H1 (cell line): ENCODE measurements at regions not wholly inside any gene's neighbourhood (a gene's known extent, or its start where the extent isn't known, plus 50 kb on each side); places are given as distances from the start of the nearest gene placed in this dataset.

Source experiments
- CTCF ChIA-PET: fragments of 300-600 bp; sonication (Branson Sonifier 250); formaldehyde crosslinking; loops from one replicate; lab custom pipeline; 2021; ENCODE audit not compliant: partially characterized antibody; lab: Charles Lee
- POLR2A ChIA-PET: fragments of 300-600 bp; sonication (Branson Sonifier 250); formaldehyde crosslinking; loops from one replicate; lab custom pipeline; 2021; ENCODE audit warnings: inconsistent platforms; ENCODE audit not compliant: partially characterized antibody; lab: Charles Lee
- DNase-seq, 2 experiments: peaks; one replicate each; pipeline versions ENCODE4 v3.0.0 to v3.0.0-alpha.2; 2010 to 2022; ENCODE audit warnings: low spot score in 2 of 2, low read depth in 1 of 2, mixed read lengths in 1 of 2
- FAIRE-seq: peaks from 2 replicates; lab custom pipeline; 2011; peaks lifted over from hg19 to GRCh38; lab: Jason Lieb, UNC
- H2AFZ ChIP-seq: 2 replicates; pipeline ENCODE4 v1.8.1; 2012; ENCODE audit warnings: low read length, inconsistent platforms
- H2AK5ac ChIP-seq: 2 replicates; pipeline ENCODE4 v1.6.1; 2013; ENCODE audit warnings: low read depth, low read length
- H2BK120ac ChIP-seq: replicated peaks from 2 replicates; pipeline ENCODE3; 2013; ENCODE audit warnings: low read depth, low read length, inconsistent platforms
- H2BK12ac ChIP-seq: 2 replicates; pipeline ENCODE4 v1.6.1; 2013; ENCODE audit warnings: low read depth, low read length
- H2BK15ac ChIP-seq: 2 replicates; pipeline ENCODE4 v1.6.1; 2013; ENCODE audit warnings: low read length
- H2BK20ac ChIP-seq: 2 replicates; pipeline ENCODE4 v1.6.1; 2013; ENCODE audit warnings: low read length
- H2BK5ac ChIP-seq: 2 replicates; pipeline ENCODE4 v1.6.1; 2013; ENCODE audit warnings: low read depth, low read length
- H3K14ac ChIP-seq: 2 replicates; pipeline ENCODE4 v1.6.1; 2013; ENCODE audit warnings: inconsistent platforms; ENCODE audit not compliant: insufficient read length
- H3K18ac ChIP-seq: 2 replicates; pipeline ENCODE4 v1.6.1; 2013; ENCODE audit warnings: low read length; ENCODE audit errors: extremely low read depth
- H3K23ac ChIP-seq: 2 replicates; pipeline ENCODE4 v1.6.1; 2013; ENCODE audit warnings: inconsistent platforms; ENCODE audit not compliant: insufficient read length
- H3K23me2 ChIP-seq: 2 replicates; pipeline ENCODE4 v1.6.1; 2013; ENCODE audit warnings: low read depth, low read length
- H3K27ac ChIP-seq: 2 replicates; pipeline ENCODE4 v1.6.1; 2011; ENCODE audit warnings: low read depth, low read length, inconsistent platforms
- H3K27me3 ChIP-seq, 4 experiments: replicated peaks in 1 of 4; 1 replicate in 1 of 4; 2 replicates in 3 of 4; pipeline versions ENCODE4 v1.6.1 to v1.8.1; 2011 to 2013; ENCODE audit warnings: low read length in 3 of 4, mild to moderate bottlenecking in 3 of 4, inconsistent platforms in 2 of 4, mixed read lengths in 2 of 4, moderate library complexity in 1 of 4; ENCODE audit not compliant: control insufficient read depth in 3 of 4, insufficient read depth in 3 of 4; ENCODE audit errors: extremely low read depth in 1 of 4
- H3K36me3 ChIP-seq, 4 experiments: 2 replicates each; pipeline versions ENCODE4 v1.6.1 to v1.8.1; 2011 to 2013; ENCODE audit warnings: mild to moderate bottlenecking in 4 of 4, low read length in 3 of 4, moderate library complexity in 2 of 4, control low read depth in 1 of 4, inconsistent platforms in 1 of 4; ENCODE audit not compliant: insufficient read depth in 4 of 4, control insufficient read depth in 2 of 4
- H3K4ac ChIP-seq: replicated peaks from 2 replicates; pipeline ENCODE3; 2013; ENCODE audit warnings: low read length, low read depth, mixed read lengths, inconsistent platforms; ENCODE audit not compliant: insufficient read length
- H3K4me1 ChIP-seq, 4 experiments: replicated peaks in 1 of 4; 1 replicate in 1 of 4; 2 replicates in 3 of 4; pipeline versions ENCODE4 v1.6.1 to v1.8.1; 2011 to 2013; ENCODE audit warnings: low read length in 3 of 4, inconsistent platforms in 2 of 4, mixed read lengths in 1 of 4; ENCODE audit not compliant: insufficient read depth in 4 of 4, control insufficient read depth in 3 of 4
- H3K4me2 ChIP-seq, 2 experiments: 2 replicates each; pipeline versions ENCODE4 v1.6.1 to v1.8.1; 2011 to 2013; ENCODE audit warnings: low read depth in 2 of 2, low read length in 2 of 2, control low read depth in 1 of 2, inconsistent platforms in 1 of 2, mild to moderate bottlenecking in 1 of 2; ENCODE audit not compliant: insufficient read depth in 1 of 2
- H3K4me3 ChIP-seq, 4 experiments: fragments of 200-600, 300-600 bp in 1 of 4; sonication (generic), shearing (Covaris generic), sonication (Bioruptor Twin) in 1 of 4; 2 replicates each; pipeline versions ENCODE4 v1.5.1 to v1.8.1; 2011 to 2016; ENCODE audit warnings: low read length in 4 of 4, low read depth in 3 of 4, control low read depth in 2 of 4, inconsistent platforms in 2 of 4, mild to moderate bottlenecking in 2 of 4, mixed read lengths in 1 of 4, moderate library complexity in 1 of 4; ENCODE audit not compliant: insufficient read depth in 2 of 4; ENCODE audit errors: extremely low read depth in 1 of 4
- H3K56ac ChIP-seq: replicated peaks from 2 replicates; pipeline ENCODE3; 2013; ENCODE audit warnings: low read depth, mild to moderate bottlenecking, mixed read lengths, low read length, inconsistent platforms; ENCODE audit not compliant: insufficient read length
- H3K79me1 ChIP-seq: 2 replicates; pipeline ENCODE4 v1.6.1; 2013; ENCODE audit warnings: low read depth, low read length, control low read depth
- H3K79me2 ChIP-seq, 2 experiments: 2 replicates each; pipeline versions ENCODE4 v1.6.1 to v1.8.1; 2012 to 2013; ENCODE audit warnings: low read length in 2 of 2, mild to moderate bottlenecking in 2 of 2, inconsistent platforms in 1 of 2; ENCODE audit not compliant: insufficient read depth in 2 of 2, control insufficient read depth in 1 of 2
- H3K9ac ChIP-seq, 4 experiments: replicated peaks in 1 of 4; 1 replicate in 1 of 4; 2 replicates in 3 of 4; pipeline versions ENCODE4 v1.6.1 to v1.8.1; 2011 to 2013; ENCODE audit warnings: low read depth in 3 of 4, low read length in 3 of 4, control low read depth in 2 of 4, mild to moderate bottlenecking in 2 of 4, moderate library complexity in 2 of 4, inconsistent platforms in 1 of 4; ENCODE audit errors: extremely low read depth in 1 of 4
- H3K9me3 ChIP-seq, 2 experiments: 2 replicates each; pipeline versions ENCODE4 v1.6.1 to v1.8.1; 2012 to 2013; ENCODE audit warnings: mild to moderate bottlenecking in 2 of 2, moderate library complexity in 2 of 2, control low read depth in 1 of 2, inconsistent platforms in 1 of 2, low read depth in 1 of 2, low read length in 1 of 2, mixed read lengths in 1 of 2; ENCODE audit not compliant: insufficient read depth in 2 of 2
- H4K20me1 ChIP-seq, 2 experiments: replicated peaks in 1 of 2; 2 replicates each; pipeline versions ENCODE3 to v1.8.1; 2011 to 2013; ENCODE audit warnings: inconsistent platforms in 2 of 2, low read length in 2 of 2, mild to moderate bottlenecking in 1 of 2; ENCODE audit not compliant: insufficient read depth in 2 of 2, control insufficient read depth in 1 of 2
- H4K5ac ChIP-seq: 2 replicates; pipeline ENCODE4 v1.6.1; 2013; ENCODE audit warnings: low read length, low read depth, mixed read lengths, inconsistent platforms; ENCODE audit not compliant: insufficient read length
- H4K8ac ChIP-seq: 2 replicates; pipeline ENCODE4 v1.8.0; 2013; ENCODE audit warnings: mild to moderate bottlenecking, moderate library complexity, low read length, inconsistent platforms; ENCODE audit not compliant: insufficient read depth; ENCODE audit errors: extremely low read depth
- H4K91ac ChIP-seq: replicated peaks from 2 replicates; pipeline ENCODE3; 2013; ENCODE audit warnings: low read length, mixed read lengths, inconsistent platforms; ENCODE audit not compliant: insufficient read length
- ATF3 ChIP-seq: IDR thresholded peaks from 2 replicates; pipeline ENCODE4 v1.6.1; 2011; ENCODE audit warnings: low read depth, mild to moderate bottlenecking, low read length; ENCODE audit not compliant: insufficient read depth
- WGBS, 2 experiments: shearing (Covaris generic) in 1 of 2; methylation state at CpG; one replicate each; pipeline versions ENCODE4 v1.1.6 to v1.1.7; 2013 to 2015; ENCODE audit warnings: low lambda C conversion rate in 2 of 2, mixed read lengths in 2 of 2, inconsistent platforms in 1 of 2, low coverage in 1 of 2, missing lambda C conversion rate in 1 of 2; ENCODE audit not compliant: insufficient replicate concordance in 2 of 2, insufficient coverage in 1 of 2, insufficient read length in 1 of 2; ENCODE audit errors: extremely low coverage in 1 of 2, missing lambda C conversion rate in 1 of 2; 5-methylcytosine and 5-hydroxymethylcytosine counted together

- WGBS, 2 experiments = 93% methylated on average over 4 of the region's 4 CpGs; no CpG with 5 or more reads in 1 of the 2 experiments
- no peaks in the 10 kb centered on the region for H3K79me1 ChIP-seq
- no peaks in the 10 kb centered on the region for H3K23me2 ChIP-seq
- no peak overlapping the region for H2BK120ac ChIP-seq
- CTCF ChIA-PET = interaction anchor here (1.2 to 1.8 kb wide), 3 partner anchors 126 to 288 kb away, joined by 3 to 4 read pairs (median 3); no protein-coding TSS in a partner anchor
- H2BK12ac ChIP-seq = no peak overlapping the region
- H3K79me2 ChIP-seq = no peaks in the 10 kb centered on the region
- H3K27ac ChIP-seq = no peak overlapping the region
- H3K27me3 ChIP-seq = no peaks in the 10 kb centered on the region; a peak in 1 of 7 replicates
- H2AK5ac ChIP-seq = no peak overlapping the region
- no peak overlapping the region for H2BK15ac ChIP-seq
- H3K14ac ChIP-seq = no peak overlapping the region
- no peak overlapping the region for H3K4me3 ChIP-seq
- DNase-seq = no peak
- H3K56ac ChIP-seq = no peak overlapping the region
- H4K20me1 ChIP-seq = no peaks in the 10 kb centered on the region
- no peak overlapping the region for H4K91ac ChIP-seq
- POLR2A ChIA-PET = no interaction called here
- TF ChIP-seq ATF3 = no peak
- H3K23ac ChIP-seq = no peak overlapping the region
- no peak overlapping the region for H3K4ac ChIP-seq
- H4K5ac ChIP-seq = no peak overlapping the region
- H3K4me1 ChIP-seq = peaks cover 0 to 11% (median 7%) of the 10 kb centered on the region in 4 experiments; a peak in 5 of 7 replicates
- H3K9ac ChIP-seq = no peak overlapping the region
- H2AFZ ChIP-seq = no peak overlapping the region
- H3K18ac ChIP-seq = no peak overlapping the region
- H3K36me3 ChIP-seq = no peaks in the 10 kb centered on the region
- FAIRE-seq = no peak
- H2BK20ac ChIP-seq = no peak overlapping the region
- no peak overlapping the region for H3K4me2 ChIP-seq
- H4K8ac ChIP-seq = no peak overlapping the region
- no peaks in the 10 kb centered on the region for H3K9me3 ChIP-seq
- H2BK5ac ChIP-seq = no peak overlapping the region
Measured at GRCh38 chr11:128343870-128344269, 243.5 kb downstream of the ETS1 start.
